ENCODE measurements at regions not wholly inside any gene's neighbourhood (a gene's known extent, or its start where the extent isn't known, plus 50 kb on each side); places are given as distances from the start of the nearest gene placed in this dataset.

DNA sequence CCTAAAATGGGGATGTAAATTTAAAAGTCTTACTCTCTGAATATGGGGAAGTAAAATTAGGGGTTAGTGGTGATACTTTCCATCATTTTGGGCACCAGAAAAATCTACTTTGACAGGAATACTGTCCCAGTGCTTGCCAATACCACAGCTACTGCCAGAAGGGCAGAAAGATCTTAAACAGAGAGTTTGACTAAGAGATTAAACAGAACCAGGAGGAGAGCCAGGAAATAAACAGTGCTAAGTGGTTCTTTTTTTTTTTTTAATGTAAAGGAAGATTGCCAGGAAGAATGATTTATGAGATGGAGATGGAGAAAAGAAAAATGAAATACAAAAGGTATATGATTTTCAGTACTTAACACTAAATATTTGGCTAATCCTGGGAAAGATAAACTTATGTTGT, 126.8 kb downstream of the RTL3 start:
- TF ChIP-seq, protein P1, sequence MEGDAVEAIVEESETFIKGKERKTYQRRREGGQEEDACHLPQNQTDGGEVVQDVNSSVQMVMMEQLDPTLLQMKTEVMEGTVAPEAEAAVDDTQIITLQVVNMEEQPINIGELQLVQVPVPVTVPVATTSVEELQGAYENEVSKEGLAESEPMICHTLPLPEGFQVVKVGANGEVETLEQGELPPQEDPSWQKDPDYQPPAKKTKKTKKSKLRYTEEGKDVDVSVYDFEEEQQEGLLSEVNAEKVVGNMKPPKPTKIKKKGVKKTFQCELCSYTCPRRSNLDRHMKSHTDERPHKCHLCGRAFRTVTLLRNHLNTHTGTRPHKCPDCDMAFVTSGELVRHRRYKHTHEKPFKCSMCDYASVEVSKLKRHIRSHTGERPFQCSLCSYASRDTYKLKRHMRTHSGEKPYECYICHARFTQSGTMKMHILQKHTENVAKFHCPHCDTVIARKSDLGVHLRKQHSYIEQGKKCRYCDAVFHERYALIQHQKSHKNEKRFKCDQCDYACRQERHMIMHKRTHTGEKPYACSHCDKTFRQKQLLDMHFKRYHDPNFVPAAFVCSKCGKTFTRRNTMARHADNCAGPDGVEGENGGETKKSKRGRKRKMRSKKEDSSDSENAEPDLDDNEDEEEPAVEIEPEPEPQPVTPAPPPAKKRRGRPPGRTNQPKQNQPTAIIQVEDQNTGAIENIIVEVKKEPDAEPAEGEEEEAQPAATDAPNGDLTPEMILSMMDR (IDR thresholded peaks at IDR 0.05; ENCODE audit: low read depth, low read length) = no peak
- DNase-seq (ENCODE audit: low read depth, low spot score) = no peak
- in situ Hi-C loops (cut with HindIII; ENCODE audit: low sequenced_read_pairs) = no loop called here

DNA sequence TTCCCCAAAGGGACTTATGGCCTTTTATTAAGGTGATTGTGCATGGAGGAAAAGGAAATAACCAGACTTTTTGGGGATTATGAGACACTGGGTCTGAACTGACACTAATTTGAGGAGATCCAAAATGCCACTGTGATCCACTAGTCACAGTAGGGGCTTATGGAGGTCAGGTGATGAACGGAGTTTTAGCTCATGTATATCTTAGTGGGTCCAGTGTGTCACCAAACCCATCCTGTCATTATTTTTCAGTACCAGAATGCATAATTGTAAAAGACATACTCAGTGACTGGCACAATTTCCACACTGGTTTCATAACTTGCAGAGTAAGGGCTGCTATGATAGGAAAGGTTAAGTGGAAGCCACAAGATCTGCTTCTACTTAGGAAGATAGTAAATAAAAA, 131.3 kb downstream of the RTL3 start:
- in situ Hi-C loops (cut with HindIII; ENCODE audit: low sequenced_read_pairs) = no loop called here
- no peak for DNase-seq (ENCODE audit: low read depth, low spot score)
- no peak overlapping the region for H3K4me3 ChIP-seq (ENCODE audit: low read depth, low read length)
- TF ChIP-seq, protein P1 (IDR thresholded peaks at IDR 0.05; ENCODE audit: low read depth, low read length) = no peak

More for the DNA sequence above, 126.8 kb downstream of the RTL3 start:
- H3K4me3 ChIP-seq (ENCODE audit: low read depth, low read length) = no peak overlapping the region

DNA sequence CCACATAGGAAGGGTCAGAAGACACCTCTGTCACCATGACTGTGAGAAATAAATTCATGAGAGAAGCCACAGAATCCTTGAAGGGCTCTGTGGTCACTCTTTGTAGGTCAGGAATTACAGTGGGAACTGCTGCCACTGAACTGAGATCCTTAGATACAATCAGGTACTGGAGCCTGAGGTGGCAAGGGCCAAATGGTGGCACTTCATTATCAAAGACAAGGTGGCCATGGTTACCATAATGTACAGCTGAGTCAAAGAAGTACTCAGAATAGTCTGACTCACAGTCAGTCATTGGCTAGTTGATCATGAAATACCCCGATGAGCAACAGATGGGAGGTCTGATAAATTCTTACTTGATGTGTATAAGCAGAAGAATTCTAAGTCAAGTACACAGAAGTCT, 131.9 kb downstream of the RTL3 start:
- DNase-seq (ENCODE audit: low read depth, low spot score) = peak; percentile 43
- TF ChIP-seq, protein P1 (IDR thresholded peaks at IDR 0.05; ENCODE audit: low read depth, low read length) = no peak
- in situ Hi-C loops (cut with HindIII; ENCODE audit: low sequenced_read_pairs) = no loop called here
- H3K4me3 ChIP-seq (ENCODE audit: low read depth, low read length) = no peak overlapping the region

DNA sequence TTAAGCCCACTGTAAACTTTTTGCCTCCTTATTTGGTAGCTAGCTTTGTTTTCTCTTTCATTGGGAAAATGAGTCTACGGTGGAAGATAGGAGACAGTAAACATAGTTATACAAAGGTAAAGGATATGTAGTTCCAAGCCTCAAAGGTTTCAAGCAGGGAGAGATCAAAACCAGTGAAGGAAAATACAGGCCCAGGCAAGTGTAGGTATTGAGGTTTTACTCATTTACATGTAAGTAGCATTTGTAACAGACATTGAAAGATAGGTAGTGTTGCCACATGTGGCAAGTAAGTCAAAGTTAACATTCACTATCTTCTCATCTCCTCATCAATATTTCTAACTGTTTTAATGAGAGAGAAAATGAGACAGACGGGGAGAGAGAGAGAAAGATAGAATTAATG, 136.5 kb downstream of the RTL3 start:
- TF ChIP-seq, protein P1 (IDR thresholded peaks at IDR 0.05; ENCODE audit: low read depth, low read length) = no peak
- in situ Hi-C loops (cut with HindIII; ENCODE audit: low sequenced_read_pairs) = no loop called here
- no peak for DNase-seq (ENCODE audit: low read depth, low spot score)
- H3K4me3 ChIP-seq (ENCODE audit: low read depth, low read length) = no peak overlapping the region

DNA sequence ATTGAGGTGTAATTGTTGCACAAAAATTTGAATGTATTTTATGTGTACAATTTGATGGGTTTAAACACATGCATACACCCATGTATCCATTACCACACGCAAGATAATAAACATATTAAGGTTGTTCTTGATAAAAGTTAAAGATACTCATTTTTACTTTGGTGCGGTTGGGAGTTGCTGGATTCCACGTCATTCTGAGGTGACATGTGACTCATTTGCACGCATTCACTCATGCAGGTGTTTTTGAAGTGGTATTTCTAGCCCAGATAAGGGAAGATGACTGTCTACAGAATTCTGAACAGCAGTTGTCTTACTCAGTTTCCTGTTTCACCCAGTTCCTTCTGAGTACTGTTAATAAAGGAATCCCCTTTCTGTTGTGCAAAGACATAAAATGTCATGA, 142.0 kb downstream of the RTL3 start:
- TF ChIP-seq, protein P1 (IDR thresholded peaks at IDR 0.05; ENCODE audit: low read depth, low read length) = no peak
- H3K4me3 ChIP-seq (ENCODE audit: low read depth, low read length) = no peak overlapping the region
- in situ Hi-C loops (cut with HindIII; ENCODE audit: low sequenced_read_pairs) = no loop called here
- peak; percentile 33 for DNase-seq (ENCODE audit: low read depth, low spot score)

DNA sequence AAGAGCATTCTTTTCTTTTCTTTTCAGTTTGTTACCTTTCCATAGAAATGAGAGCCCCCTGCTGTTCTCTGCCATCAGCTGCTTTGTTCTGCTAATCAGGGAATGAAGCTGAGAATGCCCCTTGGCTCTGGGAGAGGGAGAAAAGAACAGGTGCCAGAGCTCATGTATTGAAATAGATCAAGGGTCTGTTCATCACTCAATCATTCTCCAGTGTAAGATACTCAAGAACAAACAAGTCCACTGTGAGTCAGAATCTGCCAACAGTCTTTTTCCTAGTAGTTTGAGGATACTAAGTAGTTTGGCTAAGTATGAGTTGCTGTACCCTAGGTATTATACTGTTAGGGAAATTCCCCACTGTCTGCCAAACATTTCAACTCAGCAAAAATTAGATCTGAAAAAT, 144.3 kb downstream of the RTL3 start:
- TF ChIP-seq, protein P1 (IDR thresholded peaks at IDR 0.05; ENCODE audit: low read depth, low read length) = no peak
- no peak overlapping the region for H3K4me3 ChIP-seq (ENCODE audit: low read depth, low read length)
- in situ Hi-C loops (cut with HindIII; ENCODE audit: low sequenced_read_pairs) = no loop called here
- DNase-seq (ENCODE audit: low read depth, low spot score) = no peak

Data from astrocyte of the spinal cord (primary cell).